ENCODE measurements at regions not wholly inside any gene's neighbourhood (a gene's known extent, or its start where the extent isn't known, plus 50 kb on each side); places are given as distances from the start of the nearest gene placed in this dataset.

DNA sequence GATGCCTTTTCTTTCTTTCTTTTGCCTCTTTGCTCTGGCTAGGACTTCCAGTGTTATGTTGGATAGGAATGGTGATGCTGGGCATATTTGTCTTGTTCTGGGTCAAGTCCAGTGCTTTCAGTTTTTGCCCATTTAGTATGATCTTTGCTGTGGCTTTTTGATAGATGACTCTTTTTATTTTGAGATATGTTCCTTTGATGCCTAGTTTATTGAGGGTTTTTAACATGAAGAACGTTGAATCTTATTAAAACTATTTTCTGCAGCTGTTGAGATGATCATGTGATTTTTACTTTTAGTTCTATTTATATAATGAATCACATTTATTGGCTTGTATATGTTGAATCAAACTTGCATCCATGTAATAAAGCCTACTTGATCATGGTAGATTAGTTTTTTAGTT lies 363.8 kb upstream of the RASGRP1 start:
- ChIA-PET CTCF (no interaction called here), POLR2A (no interaction called here)
- no peak for DNase-seq (ENCODE audit: extremely low spot score)
- TF ChIP-seq CTCF (IDR thresholded peaks at IDR 0.05; ENCODE audit: control extremely low read depth, extremely low read depth, low read depth, missing control alignments) = no peak

- no peak for TF ChIP-seq CTCF (IDR thresholded peaks at IDR 0.05; ENCODE audit: control extremely low read depth, extremely low read depth, low read depth, missing control alignments)
- no peak for DNase-seq (ENCODE audit: extremely low spot score)
- CTCF ChIA-PET = no interaction called here
- POLR2A ChIA-PET = no interaction called here
These were observed 366.4 kb upstream of the RASGRP1 start for GRCh38 chr15:38930851-38931572.

DNA sequence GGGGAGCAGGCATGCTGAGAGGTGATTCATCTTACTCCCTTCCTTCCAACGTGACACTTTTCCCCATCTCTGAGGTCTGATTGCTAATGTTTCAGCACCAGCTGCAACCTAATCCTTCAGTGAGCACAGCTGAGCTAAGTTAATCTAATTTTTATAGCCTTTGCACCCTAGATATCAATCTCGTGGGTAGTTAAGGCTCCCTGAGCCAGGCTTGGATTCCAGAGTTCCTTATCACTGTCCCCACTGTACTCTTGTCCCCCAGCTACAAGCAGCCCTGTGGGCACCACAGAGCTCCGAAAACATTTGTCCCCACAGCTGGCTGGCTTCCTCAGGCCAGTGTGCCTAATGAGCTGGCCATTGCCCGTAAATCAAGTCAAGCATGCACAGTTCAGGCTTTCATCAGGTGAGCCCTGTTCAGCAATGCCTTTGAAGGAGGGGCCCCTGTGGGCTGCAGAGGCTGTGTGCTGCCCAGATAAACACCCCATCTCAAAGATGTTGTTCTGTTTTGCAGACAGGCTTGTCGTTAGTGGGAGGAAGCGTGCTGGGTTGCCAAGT lies 376.9 kb upstream of the RASGRP1 start:
- ChIA-PET POLR2A (no interaction called here), CTCF (interaction anchor here (1.0 to 1.4 kb wide), 2 partner anchors 10 to 18 kb away, joined by 3 read pairs; no protein-coding TSS in a partner anchor)
- no peak for TF ChIP-seq CTCF (IDR thresholded peaks at IDR 0.05; ENCODE audit: control extremely low read depth, extremely low read depth, low read depth, missing control alignments)
- no peak for DNase-seq (ENCODE audit: extremely low spot score)

GRCh38 chr15:38944536-38944935 lies 379.9 kb upstream of the RASGRP1 start:
- ChIA-PET POLR2A (no interaction called here), CTCF (no interaction called here)
- no peak for TF ChIP-seq CTCF (IDR thresholded peaks at IDR 0.05; ENCODE audit: control extremely low read depth, extremely low read depth, low read depth, missing control alignments)
- no peak for DNase-seq (ENCODE audit: extremely low spot score)

- CTCF ChIA-PET = no interaction called here
- POLR2A ChIA-PET = no interaction called here
- DNase-seq (ENCODE audit: extremely low spot score) = no peak
- TF ChIP-seq CTCF (IDR thresholded peaks at IDR 0.05; ENCODE audit: control extremely low read depth, extremely low read depth, low read depth, missing control alignments) = no peak
These were observed 381.1 kb upstream of the RASGRP1 start for GRCh38 chr15:38945551-38946298.

- POLR2A ChIA-PET = no interaction called here
- CTCF ChIA-PET = no interaction called here
- DNase-seq (ENCODE audit: extremely low spot score) = no peak
- no peak for TF ChIP-seq CTCF (IDR thresholded peaks at IDR 0.05; ENCODE audit: control extremely low read depth, extremely low read depth, low read depth, missing control alignments)
These were observed 389.5 kb upstream of the RASGRP1 start for GRCh38 chr15:38954090-38954489.

Data from GM10248 (cell line).